SK-N-SH treated with all-trans-retinoic acid at 6 μM for 48 hours (cell line): ENCODE measurements at regions not wholly inside any gene's neighbourhood (a gene's known extent, or its start where the extent isn't known, plus 50 kb on each side); places are given as distances from the start of the nearest gene placed in this dataset.
A peak's percentile ranks its signal among the peaks of the same experiment; 100 is the strongest.

Source experiments
- ATAC-seq: fragments of 200-7000 bp; cut with Tn5 transposase; 3 replicates; pipeline ENCODE4 v1.9.1; 2020; ENCODE audit warnings: mild to moderate bottlenecking, moderate library complexity
- ARNTL ChIP-seq: fragments of 450-650 bp; formaldehyde crosslinking; IDR thresholded peaks from 2 replicates; pipeline ENCODE4 v1.5.0; 2020; ENCODE audit warnings: low read depth, mild to moderate bottlenecking, moderate library complexity, borderline replicate concordance
- BACH2 ChIP-seq: fragments of 250-450 bp; sonication (Bioruptor Pico); IDR thresholded peaks from 2 replicates; pipeline ENCODE4 v1.9.0; 2021; ENCODE audit warnings: mild to moderate bottlenecking, borderline replicate concordance
- CREB5 ChIP-seq: fragments of 250-450 bp; sonication (Bioruptor Pico); IDR thresholded peaks from 2 replicates; pipeline ENCODE4 v1.5.1; 2020; ENCODE audit warnings: low read depth, mild to moderate bottlenecking, moderate library complexity
- CSDC2 ChIP-seq: fragments of 250-450 bp; sonication (Bioruptor Pico); IDR thresholded peaks from 2 replicates; pipeline ENCODE4 v1.5.0; 2020; ENCODE audit warnings: mild to moderate bottlenecking, moderate library complexity
- CSRNP3 ChIP-seq: fragments of 250-450 bp; sonication (Bioruptor Pico); IDR thresholded peaks from 2 replicates; pipeline ENCODE4 v1.5.1; 2021; ENCODE audit warnings: mild to moderate bottlenecking, moderate library complexity
- GLIS3 ChIP-seq: fragments of 250-450 bp; sonication (Bioruptor Pico); IDR thresholded peaks from 2 replicates; pipeline ENCODE4 v1.5.0; 2020; ENCODE audit warnings: mild to moderate bottlenecking, moderate library complexity
- ISL1 ChIP-seq: fragments of 250-450 bp; sonication (Bioruptor Pico); IDR thresholded peaks from 2 replicates; pipeline ENCODE4 v2.1.2; 2022; ENCODE audit warnings: mild to moderate bottlenecking, moderate library complexity
- OSR1 ChIP-seq: fragments of 250-450 bp; sonication (Bioruptor Pico); IDR thresholded peaks from 2 replicates; pipeline ENCODE4 v1.8.0; 2022; ENCODE audit warnings: moderate library complexity, mild to moderate bottlenecking, inconsistent platforms
- POU6F1 ChIP-seq: fragments of 250-450 bp; sonication (Bioruptor Pico); IDR thresholded peaks from 2 replicates; pipeline ENCODE4 v1.8.0; 2021; ENCODE audit warnings: low read depth, mild to moderate bottlenecking, moderate library complexity, borderline replicate concordance
- PPARA ChIP-seq: fragments of 250-450 bp; sonication (Bioruptor Pico); IDR thresholded peaks from 2 replicates; pipeline ENCODE4 v1.5.0; 2020; ENCODE audit warnings: mild to moderate bottlenecking, borderline replicate concordance
- RARB ChIP-seq: fragments of 250-450 bp; sonication (Bioruptor Pico); IDR thresholded peaks from 2 replicates; pipeline ENCODE4 v1.8.0; 2021; ENCODE audit warnings: mild to moderate bottlenecking, moderate library complexity
- SNAI2 ChIP-seq: fragments of 250-450 bp; sonication (Bioruptor Pico); IDR thresholded peaks from 2 replicates; pipeline ENCODE4 v1.5.0; 2020; ENCODE audit warnings: mild to moderate bottlenecking, moderate library complexity
- TCF4 ChIP-seq: fragments of 250-450 bp; sonication (Bioruptor Pico); IDR thresholded peaks from 2 replicates; pipeline ENCODE4 v1.8.0; 2021; ENCODE audit warnings: mild to moderate bottlenecking, moderate library complexity, borderline replicate concordance
- TOX ChIP-seq: fragments of 250-450 bp; sonication (Bioruptor Pico); IDR thresholded peaks from 2 replicates; pipeline ENCODE4 v1.8.0; 2021; ENCODE audit warnings: mild to moderate bottlenecking, moderate library complexity, borderline replicate concordance
- ZC3H10 ChIP-seq: fragments of 250-450 bp; sonication (Bioruptor Pico); IDR thresholded peaks from 2 replicates; pipeline ENCODE4 v1.5.1; 2021; ENCODE audit warnings: mild to moderate bottlenecking, moderate library complexity
- ZFP3 ChIP-seq: fragments of 250-450 bp; sonication (Bioruptor Pico); IDR thresholded peaks from 2 replicates; pipeline ENCODE4 v1.5.0; 2020; ENCODE audit warnings: mild to moderate bottlenecking, moderate library complexity
- ZFP30 ChIP-seq: fragments of 450-650 bp; formaldehyde crosslinking; IDR thresholded peaks from 2 replicates; pipeline ENCODE4 v1.5.0; 2022; ENCODE audit warnings: mild to moderate bottlenecking, moderate library complexity
- ZNF565 ChIP-seq: fragments of 450-650 bp; formaldehyde crosslinking; conservative IDR thresholded peaks from 2 replicates; pipeline ENCODE4 v1.5.0; 2020; ENCODE audit warnings: low read depth, mild to moderate bottlenecking, moderate library complexity
- ZNF70 ChIP-seq: fragments of 450-650 bp; formaldehyde crosslinking; IDR thresholded peaks from 2 replicates; pipeline ENCODE4 v1.5.0; 2020; ENCODE audit warnings: mild to moderate bottlenecking, moderate library complexity
- ZNF8 ChIP-seq: fragments of 450-650 bp; formaldehyde crosslinking; IDR thresholded peaks from 2 replicates; pipeline ENCODE4 v1.5.0; 2020; ENCODE audit warnings: mild to moderate bottlenecking, moderate library complexity
- TF ChIP-seq, protein P1 (sequence below): fragments of 250-450 bp; sonication (Bioruptor Pico); IDR thresholded peaks from 2 replicates; pipeline ENCODE4 v1.5.0; 2020; ENCODE audit warnings: mild to moderate bottlenecking, moderate library complexity
- TF ChIP-seq, protein P2 (sequence below): fragments of 250-450 bp; sonication (Bioruptor Pico); IDR thresholded peaks from 2 replicates; pipeline ENCODE4 v1.8.0; 2020; ENCODE audit warnings: mild to moderate bottlenecking, moderate library complexity, borderline replicate concordance

- ATAC-seq = no peak
- no peak for TF ChIP-seq RARB (CRISPR knock-in tag)
- no peak for TF ChIP-seq SNAI2 (CRISPR knock-in tag)
- TF ChIP-seq, protein P1, sequence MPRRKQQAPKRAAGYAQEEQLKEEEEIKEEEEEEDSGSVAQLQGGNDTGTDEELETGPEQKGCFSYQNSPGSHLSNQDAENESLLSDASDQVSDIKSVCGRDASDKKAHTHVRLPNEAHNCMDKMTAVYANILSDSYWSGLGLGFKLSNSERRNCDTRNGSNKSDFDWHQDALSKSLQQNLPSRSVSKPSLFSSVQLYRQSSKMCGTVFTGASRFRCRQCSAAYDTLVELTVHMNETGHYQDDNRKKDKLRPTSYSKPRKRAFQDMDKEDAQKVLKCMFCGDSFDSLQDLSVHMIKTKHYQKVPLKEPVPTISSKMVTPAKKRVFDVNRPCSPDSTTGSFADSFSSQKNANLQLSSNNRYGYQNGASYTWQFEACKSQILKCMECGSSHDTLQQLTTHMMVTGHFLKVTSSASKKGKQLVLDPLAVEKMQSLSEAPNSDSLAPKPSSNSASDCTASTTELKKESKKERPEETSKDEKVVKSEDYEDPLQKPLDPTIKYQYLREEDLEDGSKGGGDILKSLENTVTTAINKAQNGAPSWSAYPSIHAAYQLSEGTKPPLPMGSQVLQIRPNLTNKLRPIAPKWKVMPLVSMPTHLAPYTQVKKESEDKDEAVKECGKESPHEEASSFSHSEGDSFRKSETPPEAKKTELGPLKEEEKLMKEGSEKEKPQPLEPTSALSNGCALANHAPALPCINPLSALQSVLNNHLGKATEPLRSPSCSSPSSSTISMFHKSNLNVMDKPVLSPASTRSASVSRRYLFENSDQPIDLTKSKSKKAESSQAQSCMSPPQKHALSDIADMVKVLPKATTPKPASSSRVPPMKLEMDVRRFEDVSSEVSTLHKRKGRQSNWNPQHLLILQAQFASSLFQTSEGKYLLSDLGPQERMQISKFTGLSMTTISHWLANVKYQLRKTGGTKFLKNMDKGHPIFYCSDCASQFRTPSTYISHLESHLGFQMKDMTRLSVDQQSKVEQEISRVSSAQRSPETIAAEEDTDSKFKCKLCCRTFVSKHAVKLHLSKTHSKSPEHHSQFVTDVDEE (CRISPR knock-in tag) = no peak
- TF ChIP-seq ISL1 (CRISPR knock-in tag) = no peak
- no peak for TF ChIP-seq BACH2 (CRISPR knock-in tag)
- TF ChIP-seq ZNF70 (CRISPR knock-in tag) = no peak
- TF ChIP-seq ARNTL (CRISPR knock-in tag) = no peak
- TF ChIP-seq PPARA (CRISPR knock-in tag) = no peak
- TF ChIP-seq POU6F1 (CRISPR knock-in tag) = no peak
- no peak for TF ChIP-seq ZNF8 (CRISPR knock-in tag)
- TF ChIP-seq CREB5 (CRISPR knock-in tag) = no peak
- TF ChIP-seq ZFP30 (CRISPR knock-in tag) = no peak
- TF ChIP-seq ZC3H10 (CRISPR knock-in tag) = no peak
- no peak for TF ChIP-seq ZNF565 (CRISPR knock-in tag)
- TF ChIP-seq TOX (CRISPR knock-in tag) = no peak
- TF ChIP-seq, protein P2, sequence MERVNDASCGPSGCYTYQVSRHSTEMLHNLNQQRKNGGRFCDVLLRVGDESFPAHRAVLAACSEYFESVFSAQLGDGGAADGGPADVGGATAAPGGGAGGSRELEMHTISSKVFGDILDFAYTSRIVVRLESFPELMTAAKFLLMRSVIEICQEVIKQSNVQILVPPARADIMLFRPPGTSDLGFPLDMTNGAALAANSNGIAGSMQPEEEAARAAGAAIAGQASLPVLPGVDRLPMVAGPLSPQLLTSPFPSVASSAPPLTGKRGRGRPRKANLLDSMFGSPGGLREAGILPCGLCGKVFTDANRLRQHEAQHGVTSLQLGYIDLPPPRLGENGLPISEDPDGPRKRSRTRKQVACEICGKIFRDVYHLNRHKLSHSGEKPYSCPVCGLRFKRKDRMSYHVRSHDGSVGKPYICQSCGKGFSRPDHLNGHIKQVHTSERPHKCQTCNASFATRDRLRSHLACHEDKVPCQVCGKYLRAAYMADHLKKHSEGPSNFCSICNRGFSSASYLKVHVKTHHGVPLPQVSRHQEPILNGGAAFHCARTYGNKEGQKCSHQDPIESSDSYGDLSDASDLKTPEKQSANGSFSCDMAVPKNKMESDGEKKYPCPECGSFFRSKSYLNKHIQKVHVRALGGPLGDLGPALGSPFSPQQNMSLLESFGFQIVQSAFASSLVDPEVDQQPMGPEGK (CRISPR knock-in tag) = no peak
- TF ChIP-seq GLIS3 (CRISPR knock-in tag) = no peak
- TF ChIP-seq ZFP3 = no peak
- no peak for TF ChIP-seq OSR1 (CRISPR knock-in tag)
- no peak for TF ChIP-seq CSDC2 (CRISPR knock-in tag)
Measured at GRCh38 chr12:116482859-116483258, 76.3 kb upstream of the MAP1LC3B2 start.

GRCh38 chr12:116483959-116484750, 75.0 kb upstream of the MAP1LC3B2 start:
- no peak for TF ChIP-seq CREB5 (CRISPR knock-in tag)
- no peak for TF ChIP-seq ISL1 (CRISPR knock-in tag)
- TF ChIP-seq POU6F1 (CRISPR knock-in tag) = no peak
- TF ChIP-seq SNAI2 (CRISPR knock-in tag) = no peak
- TF ChIP-seq ZNF8 (CRISPR knock-in tag) = no peak
- TF ChIP-seq ZNF565 (CRISPR knock-in tag) = no peak
- no peak for TF ChIP-seq ZFP3
- TF ChIP-seq TCF4 (CRISPR knock-in tag) = no peak
- no peak for TF ChIP-seq PPARA (CRISPR knock-in tag)
- no peak for TF ChIP-seq TOX (CRISPR knock-in tag)
- TF ChIP-seq CSDC2 (CRISPR knock-in tag) = no peak
- TF ChIP-seq, protein P2 (CRISPR knock-in tag) = no peak
- TF ChIP-seq CSRNP3 (CRISPR knock-in tag) = no peak
- TF ChIP-seq GLIS3 (CRISPR knock-in tag) = no peak
- ATAC-seq = peak; percentile 69
